SK-N-MC (cell line): ENCODE measurements at regions not wholly inside any gene's neighbourhood (a gene's known extent, or its start where the extent isn't known, plus 50 kb on each side); places are given as distances from the start of the nearest gene placed in this dataset.

Experiments
- EZH2 ChIP-seq: fragments of 200-600 bp; sonication (generic); IDR thresholded peaks from one replicate; pipeline ENCODE4 v1.6.1; 2017; ENCODE audit warnings: antibody characterized with exemption
- FOXP2 ChIP-seq: optimal IDR thresholded peaks from 2 replicates; pipeline ENCODE3; 2011; ENCODE audit warnings: mild to moderate bottlenecking, moderate library complexity; ENCODE audit not compliant: insufficient read depth; ENCODE audit errors: extremely low read length, control extremely low read depth
- POLR2AphosphoS5 ChIP-seq: IDR thresholded peaks from 2 replicates; pipeline ENCODE4 v1.6.1; 2012; ENCODE audit warnings: mild to moderate bottlenecking, low read depth, low read length, borderline replicate concordance

- TF ChIP-seq EZH2 (no peak), POLR2AphosphoS5 (no peak), FOXP2 (no peak)
Measured at GRCh38 chrX:38890963-38891362, 89.7 kb downstream of the MID1IP1 start.
